ENCODE measurements at regions not wholly inside any gene's neighbourhood (a gene's known extent, or its start where the extent isn't known, plus 50 kb on each side); places are given as distances from the start of the nearest gene placed in this dataset.
"Not testable (repeated sequence)": the region's sequence is repeated elsewhere in the genome, so short reads cannot be mapped to it uniquely, and the experiment has no call there.

GRCh38 chr1:104132382-104132973 is 382.8 kb downstream of the AMY1C start:
- H3K27me3 ChIP-seq (ENCODE audit: insufficient read depth, low read length, poor library complexity): no peaks in the 10 kb centered on the region
- H3K9ac ChIP-seq (ENCODE audit: low read depth, low read length): no peak overlapping the region
- TF ChIP-seq CTCF (IDR thresholded peaks at IDR 0.05; ENCODE audit: borderline replicate concordance, extremely low read depth, low read length, poor library complexity, severe bottlenecking) (peak; percentile 20), EZH2 (IDR thresholded peaks at IDR 0.05; ENCODE audit: borderline replicate concordance, low read depth, low read length, severe bottlenecking) (no peak)
- H3K4me3 ChIP-seq (ENCODE audit: low read depth in 1 of 2, low read length in 2 of 2): no peak overlapping the region
- H4K20me1 ChIP-seq (ENCODE audit: insufficient read depth, low read length): no peaks in the 10 kb centered on the region
- H3K4me2 ChIP-seq (ENCODE audit: insufficient read depth, low read length): no peak overlapping the region
- no peak overlapping the region for H2AFZ ChIP-seq (ENCODE audit: low read depth, low read length)
- no peak overlapping the region for H3K27ac ChIP-seq (ENCODE audit: low read length)
- H3K36me3 ChIP-seq (ENCODE audit: insufficient read depth, low read length): no peaks in the 10 kb centered on the region
- no peak for DNase-seq
- ATAC-seq (ENCODE audit: insufficient read depth, low read depth): no peak
- no peaks in the 10 kb centered on the region for H3K79me2 ChIP-seq (ENCODE audit: insufficient read depth, low read length)
- no peaks in the 10 kb centered on the region for H3K9me3 ChIP-seq (ENCODE audit: insufficient read depth, low read length, severe bottlenecking)
- H3K4me1 ChIP-seq (ENCODE audit: insufficient read depth, low read length): no peaks in the 10 kb centered on the region

DNA sequence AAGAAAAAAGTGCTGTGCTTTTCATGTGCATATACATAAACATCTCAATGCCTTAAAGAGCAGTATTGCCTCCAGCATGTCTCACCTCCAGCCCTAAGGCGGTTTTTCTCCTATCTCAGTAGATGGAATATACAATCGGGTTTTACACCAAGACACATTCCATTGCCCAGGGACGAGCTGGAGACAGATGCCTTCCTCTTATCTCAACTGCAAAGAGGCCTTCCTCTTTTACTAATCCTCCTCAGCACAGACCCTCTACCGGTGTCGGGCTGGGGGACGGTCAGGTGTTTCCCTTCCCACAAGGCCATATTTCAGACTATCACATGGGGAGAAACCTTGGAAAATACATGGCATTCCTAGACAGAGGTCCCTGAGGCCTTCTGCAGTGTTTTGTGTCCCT is 385.3 kb downstream of the AMY1C start:
- not testable (repeated sequence) for H3K9ac ChIP-seq (ENCODE audit: low read depth, low read length); H3K4me1 ChIP-seq (ENCODE audit: insufficient read depth, low read length); H3K36me3 ChIP-seq (ENCODE audit: insufficient read depth, low read length); H3K4me2 ChIP-seq (ENCODE audit: insufficient read depth, low read length); ATAC-seq (ENCODE audit: insufficient read depth, low read depth); H2AFZ ChIP-seq (ENCODE audit: low read depth, low read length); H3K9me3 ChIP-seq (ENCODE audit: insufficient read depth, low read length, severe bottlenecking); H3K27me3 ChIP-seq (ENCODE audit: insufficient read depth, low read length, poor library complexity); H3K4me3 ChIP-seq (ENCODE audit: low read depth in 1 of 2, low read length in 2 of 2); H3K79me2 ChIP-seq (ENCODE audit: insufficient read depth, low read length); H4K20me1 ChIP-seq (ENCODE audit: insufficient read depth, low read length); DNase-seq; H3K27ac ChIP-seq (ENCODE audit: low read length)

GRCh38 chr1:104136621-104137020 is 386.9 kb downstream of the AMY1C start:
- no peak overlapping the region for H3K4me3 ChIP-seq (ENCODE audit: low read depth in 1 of 2, low read length in 2 of 2)
- no peaks in the 10 kb centered on the region for H3K36me3 ChIP-seq (ENCODE audit: insufficient read depth, low read length)
- no peak for TF ChIP-seq EZH2 (IDR thresholded peaks at IDR 0.05; ENCODE audit: borderline replicate concordance, low read depth, low read length, severe bottlenecking)
- no peak for TF ChIP-seq CTCF (IDR thresholded peaks at IDR 0.05; ENCODE audit: borderline replicate concordance, extremely low read depth, low read length, poor library complexity, severe bottlenecking)
- H4K20me1 ChIP-seq (ENCODE audit: insufficient read depth, low read length): no peaks in the 10 kb centered on the region
- ATAC-seq (ENCODE audit: insufficient read depth, low read depth): no peak
- no peak overlapping the region for H2AFZ ChIP-seq (ENCODE audit: low read depth, low read length)
- H3K4me2 ChIP-seq (ENCODE audit: insufficient read depth, low read length): no peak overlapping the region
- H3K4me1 ChIP-seq (ENCODE audit: insufficient read depth, low read length): no peaks in the 10 kb centered on the region
- no peak for DNase-seq
- H3K27me3 ChIP-seq (ENCODE audit: insufficient read depth, low read length, poor library complexity): no peaks in the 10 kb centered on the region
- no peak overlapping the region for H3K9ac ChIP-seq (ENCODE audit: low read depth, low read length)
- no peaks in the 10 kb centered on the region for H3K9me3 ChIP-seq (ENCODE audit: insufficient read depth, low read length, severe bottlenecking)
- H3K27ac ChIP-seq (ENCODE audit: low read length): no peak overlapping the region
- no peaks in the 10 kb centered on the region for H3K79me2 ChIP-seq (ENCODE audit: insufficient read depth, low read length)

GRCh38 chr1:104156738-104157137 is 407.0 kb downstream of the AMY1C start:
- no peak for TF ChIP-seq CTCF (IDR thresholded peaks at IDR 0.05; ENCODE audit: borderline replicate concordance, extremely low read depth, low read length, poor library complexity, severe bottlenecking)
- no peak for TF ChIP-seq EZH2 (IDR thresholded peaks at IDR 0.05; ENCODE audit: borderline replicate concordance, low read depth, low read length, severe bottlenecking)
- Histone ChIP-seq H3K4me2 (ENCODE audit: insufficient read depth, low read length) (no peak overlapping the region), H3K27ac (ENCODE audit: low read length) (no peak overlapping the region), H4K20me1 (ENCODE audit: insufficient read depth, low read length) (no peaks in the 10 kb centered on the region), H3K4me3 (ENCODE audit: low read depth in 1 of 2, low read length in 2 of 2) (no peak overlapping the region), H2AFZ (ENCODE audit: low read depth, low read length) (no peak overlapping the region), H3K9me3 (ENCODE audit: insufficient read depth, low read length, severe bottlenecking) (no peaks in the 10 kb centered on the region), H3K27me3 (ENCODE audit: insufficient read depth, low read length, poor library complexity) (no peaks in the 10 kb centered on the region), H3K9ac (ENCODE audit: low read depth, low read length) (no peak overlapping the region), H3K79me2 (ENCODE audit: insufficient read depth, low read length) (no peaks in the 10 kb centered on the region), H3K36me3 (ENCODE audit: insufficient read depth, low read length) (no peaks in the 10 kb centered on the region), H3K4me1 (ENCODE audit: insufficient read depth, low read length) (no peaks in the 10 kb centered on the region)
- ATAC-seq (ENCODE audit: insufficient read depth, low read depth) (no peak), DNase-seq (no peak)
